ENCODE measurements at regions not wholly inside any gene's neighbourhood (a gene's known extent, or its start where the extent isn't known, plus 50 kb on each side); places are given as distances from the start of the nearest gene placed in this dataset.

- Mint-ChIP-seq H3K27ac (ENCODE audit: unreplicated experiment) (no peak overlapping the region), H3K4me3 (ENCODE audit: unreplicated experiment) (no peak overlapping the region), H3K9me3 (ENCODE audit: unreplicated experiment) (no peaks in the 10 kb centered on the region), H3K27me3 (ENCODE audit: unreplicated experiment) (no peaks in the 10 kb centered on the region), H3K4me1 (ENCODE audit: low read depth, unreplicated experiment) (no peaks in the 10 kb centered on the region), H3K36me3 (ENCODE audit: unreplicated experiment) (no peaks in the 10 kb centered on the region)
- no peak for TF ChIP-seq CTCF (IDR thresholded peaks at IDR 0.05; ENCODE audit: partially characterized antibody, unreplicated experiment)
- no peak for DNase-seq
Observed at GRCh38 chr5:6236170-6236793, 142.1 kb downstream of the MED10 start.

- no peak for DNase-seq
- Mint-ChIP-seq H3K9me3 (ENCODE audit: unreplicated experiment) (no peaks in the 10 kb centered on the region), H3K27ac (ENCODE audit: unreplicated experiment) (no peak overlapping the region), H3K4me1 (ENCODE audit: low read depth, unreplicated experiment) (no peaks in the 10 kb centered on the region), H3K4me3 (ENCODE audit: unreplicated experiment) (no peak overlapping the region), H3K36me3 (ENCODE audit: unreplicated experiment) (no peaks in the 10 kb centered on the region), H3K27me3 (ENCODE audit: unreplicated experiment) (no peaks in the 10 kb centered on the region)
- no peak for TF ChIP-seq CTCF (IDR thresholded peaks at IDR 0.05; ENCODE audit: partially characterized antibody, unreplicated experiment)
Observed at GRCh38 chr5:6235726-6236125, 142.6 kb downstream of the MED10 start.

GRCh38 chr5:6228257-6229250 lies 149.8 kb downstream of the MED10 start:
- Mint-ChIP-seq H3K9me3 (ENCODE audit: unreplicated experiment) (no peaks in the 10 kb centered on the region), H3K36me3 (ENCODE audit: unreplicated experiment) (no peaks in the 10 kb centered on the region)

GRCh38 chr5:6225121-6225607 lies 153.2 kb downstream of the MED10 start:
- Mint-ChIP-seq H3K36me3 (ENCODE audit: unreplicated experiment) (no peaks in the 10 kb centered on the region), H3K27me3 (ENCODE audit: unreplicated experiment) (no peaks in the 10 kb centered on the region), H3K27ac (ENCODE audit: unreplicated experiment) (no peak overlapping the region), H3K9me3 (ENCODE audit: unreplicated experiment) (peaks cover 2% of the 10 kb centered on the region), H3K4me1 (ENCODE audit: low read depth, unreplicated experiment) (no peaks in the 10 kb centered on the region), H3K4me3 (ENCODE audit: unreplicated experiment) (no peak overlapping the region)
- DNase-seq, result no peak
- TF ChIP-seq CTCF (IDR thresholded peaks at IDR 0.05; ENCODE audit: partially characterized antibody, unreplicated experiment), result no peak

More at GRCh38 chr5:6228257-6229250, 149.8 kb downstream of the MED10 start:
- H3K27me3 Mint-ChIP-seq (ENCODE audit: unreplicated experiment), result no peaks in the 10 kb centered on the region
- no peak for TF ChIP-seq CTCF (IDR thresholded peaks at IDR 0.05; ENCODE audit: partially characterized antibody, unreplicated experiment)
- H3K27ac Mint-ChIP-seq (ENCODE audit: unreplicated experiment), result no peak overlapping the region
- no peak overlapping the region for H3K4me3 Mint-ChIP-seq (ENCODE audit: unreplicated experiment)
- no peaks in the 10 kb centered on the region for H3K4me1 Mint-ChIP-seq (ENCODE audit: low read depth, unreplicated experiment)
- no peak for DNase-seq

All from glutamatergic neuron (in vitro differentiated cells).